ENCODE measurements at regions not wholly inside any gene's neighbourhood (a gene's known extent, or its start where the extent isn't known, plus 50 kb on each side); places are given as distances from the start of the nearest gene placed in this dataset.
"Not testable (repeated sequence)": the region's sequence is repeated elsewhere in the genome, so short reads cannot be mapped to it uniquely, and the experiment has no call there.

DNA sequence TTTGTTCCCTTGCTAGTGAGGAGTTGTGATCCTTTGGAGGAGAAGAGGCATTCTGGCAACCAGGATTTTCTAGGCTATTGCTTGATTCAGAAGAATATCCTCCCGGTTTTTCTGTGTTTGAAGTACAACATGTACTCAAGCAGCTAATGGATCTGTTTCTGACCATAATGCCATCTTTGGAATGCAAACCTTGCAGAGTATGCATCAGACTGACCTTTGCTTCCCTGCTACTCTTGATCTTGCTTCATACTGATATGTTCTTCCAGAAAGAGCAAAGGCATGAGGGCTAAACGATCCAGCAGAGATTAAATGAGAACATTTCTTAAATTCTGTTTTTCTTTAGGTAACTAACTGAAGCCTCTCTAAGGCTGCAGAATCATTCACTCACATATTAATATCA is 265.4 kb upstream of the SLC7A11 start:
- DNase-seq (ENCODE audit: low read depth in 2 of 2): no peak

DNA sequence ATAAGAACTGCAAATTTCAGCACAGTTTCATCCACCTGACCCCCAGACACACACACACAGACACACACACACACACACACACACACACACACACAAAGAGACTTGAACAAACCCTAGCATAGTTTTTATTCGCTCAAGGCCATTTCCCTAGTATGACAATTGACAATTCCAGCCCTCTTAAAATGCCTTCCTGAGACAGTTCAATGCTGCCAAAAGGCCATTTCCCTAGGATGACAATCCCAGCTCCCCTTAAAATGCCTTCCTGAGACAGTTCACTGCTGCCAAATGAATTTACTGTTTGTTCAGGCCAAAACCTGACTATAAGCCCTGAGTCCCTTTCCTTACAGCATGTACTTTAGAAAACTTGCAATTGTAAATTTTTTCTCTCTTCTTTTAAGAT is 259.5 kb upstream of the SLC7A11 start:
- DNase-seq (ENCODE audit: low read depth in 2 of 2): no peak

DNA sequence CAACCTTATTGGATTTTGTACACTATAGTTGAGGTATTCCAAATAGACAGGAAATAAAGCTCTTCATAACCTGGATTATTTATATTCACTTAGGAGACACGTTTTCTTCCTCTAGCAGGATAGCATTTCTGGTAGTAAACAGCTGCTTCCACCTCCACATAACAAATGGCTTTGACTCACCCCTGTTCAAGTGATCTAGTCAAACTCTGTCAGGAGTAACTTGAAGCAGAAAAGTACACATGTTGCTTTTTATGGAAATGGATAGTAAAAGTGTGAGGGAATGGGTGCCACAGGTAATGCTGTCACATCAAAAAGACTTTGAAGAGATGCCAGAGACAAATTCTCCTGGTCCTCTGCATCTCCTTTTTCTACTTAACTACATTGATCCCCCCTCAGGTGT is 258.7 kb upstream of the SLC7A11 start:
- DNase-seq (ENCODE audit: low read depth in 2 of 2): no peak

GRCh38 chr4:138499627-138500026 is 257.5 kb upstream of the SLC7A11 start:
- DNase-seq (ENCODE audit: low read depth in 2 of 2): no peak

GRCh38 chr4:138494931-138495330 is 252.8 kb upstream of the SLC7A11 start:
- no peak for DNase-seq (ENCODE audit: low read depth in 2 of 2)

DNA sequence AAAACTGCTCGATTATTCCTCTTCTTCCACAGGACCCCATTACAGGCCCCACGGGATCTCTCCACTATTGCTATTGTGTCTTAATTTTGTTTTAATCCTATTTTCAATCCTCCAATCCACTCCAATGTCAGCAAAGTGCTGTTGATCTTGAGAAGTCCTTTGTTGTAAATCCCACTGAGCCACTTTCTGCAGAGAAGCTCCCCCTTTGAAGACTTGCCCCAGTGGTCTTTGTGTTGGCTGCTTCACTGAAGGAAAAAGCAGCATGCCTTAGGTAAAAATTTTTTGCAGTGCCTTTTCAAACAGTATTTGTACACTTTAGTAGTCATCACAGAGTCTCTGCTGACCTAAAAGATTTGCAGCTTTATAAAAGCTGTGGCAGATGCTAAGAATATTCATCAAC is 252.0 kb upstream of the SLC7A11 start:
- DNase-seq (ENCODE audit: low read depth in 2 of 2): no peak

- DNase-seq (ENCODE audit: low read depth in 2 of 2): no peak
Measured at GRCh38 chr4:138492176-138492575, 250.0 kb upstream of the SLC7A11 start.

GRCh38 chr4:138488533-138488932 is 246.4 kb upstream of the SLC7A11 start:
- no peak for DNase-seq (ENCODE audit: low read depth in 2 of 2)

DNA sequence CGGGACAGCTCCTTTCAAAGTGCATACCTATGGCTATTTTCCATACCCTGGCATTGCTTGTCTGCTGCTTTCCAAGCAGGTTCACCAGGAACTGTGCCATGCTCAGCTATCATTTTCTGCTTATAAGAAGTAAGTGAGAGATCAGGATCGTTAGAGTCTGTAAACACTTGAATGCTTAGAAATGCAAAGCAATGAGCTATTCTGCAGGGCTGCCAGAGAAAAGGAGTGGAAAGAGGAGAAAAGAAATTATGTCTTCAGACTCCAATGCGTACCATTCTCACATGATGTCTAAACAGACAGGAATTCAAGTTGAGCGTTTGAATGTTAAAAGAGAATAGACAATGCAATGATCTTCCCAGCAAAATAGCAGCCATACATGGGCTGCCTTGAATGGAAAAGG is 245.5 kb upstream of the SLC7A11 start:
- no peak for DNase-seq (ENCODE audit: low read depth in 2 of 2)

GRCh38 chr4:138487230-138487629 is 245.1 kb upstream of the SLC7A11 start:
- DNase-seq (ENCODE audit: low read depth in 2 of 2): no peak

- no peak for DNase-seq (ENCODE audit: low read depth in 2 of 2)
Measured at GRCh38 chr4:138485498-138485897, 243.3 kb upstream of the SLC7A11 start.

- DNase-seq (ENCODE audit: low read depth in 2 of 2): no peak
Measured at GRCh38 chr4:138475116-138475515, 233.0 kb upstream of the SLC7A11 start.

DNA sequence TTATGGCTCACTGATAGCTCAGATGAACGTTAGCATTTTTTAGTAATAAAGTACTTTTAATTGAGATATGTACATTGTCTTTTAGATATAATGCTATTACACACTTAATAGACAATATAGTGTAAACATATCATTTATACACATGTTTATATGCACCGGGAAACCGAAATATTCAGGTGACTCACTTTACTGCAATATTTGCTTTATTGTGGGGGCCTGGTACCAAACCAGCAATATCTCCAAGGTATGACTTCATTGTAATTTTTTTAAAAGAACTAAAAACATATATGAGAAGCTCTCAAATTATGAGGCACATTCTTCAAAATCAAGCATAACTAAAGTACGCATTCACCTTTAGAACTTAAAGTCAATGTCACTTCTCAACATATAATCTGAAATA is 231.2 kb upstream of the SLC7A11 start:
- DNase-seq (ENCODE audit: low read depth in 2 of 2): no peak

- DNase-seq (ENCODE audit: low read depth in 2 of 2): no peak
Measured at GRCh38 chr4:138460477-138461414, 218.6 kb upstream of the SLC7A11 start.

DNA sequence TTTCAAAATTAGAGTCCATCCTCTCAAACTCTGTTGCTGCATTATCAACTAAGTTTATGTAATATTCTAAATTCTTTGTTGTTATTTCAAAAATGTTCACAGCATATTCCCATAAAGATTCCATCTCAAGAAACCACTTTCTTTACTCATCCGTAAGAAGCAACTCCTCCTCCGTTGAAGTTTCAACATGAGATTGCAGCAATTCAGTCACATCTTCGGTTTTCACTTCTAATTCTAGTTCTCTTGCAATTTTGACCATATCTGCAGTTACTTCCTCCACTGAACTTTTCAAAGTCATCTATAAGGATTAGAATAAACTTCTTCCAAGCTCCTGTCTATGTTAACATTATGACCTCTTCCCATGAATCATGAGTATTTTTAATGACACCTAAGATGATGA is 216.6 kb upstream of the SLC7A11 start:
- DNase-seq (ENCODE audit: low read depth in 2 of 2): no peak

GRCh38 chr4:138456349-138456748 is 214.2 kb upstream of the SLC7A11 start:
- not testable (repeated sequence) for DNase-seq (ENCODE audit: low read depth in 2 of 2)

- no peak for DNase-seq (ENCODE audit: low read depth in 2 of 2)
Measured at GRCh38 chr4:138455097-138455496, 212.9 kb upstream of the SLC7A11 start.

DNA sequence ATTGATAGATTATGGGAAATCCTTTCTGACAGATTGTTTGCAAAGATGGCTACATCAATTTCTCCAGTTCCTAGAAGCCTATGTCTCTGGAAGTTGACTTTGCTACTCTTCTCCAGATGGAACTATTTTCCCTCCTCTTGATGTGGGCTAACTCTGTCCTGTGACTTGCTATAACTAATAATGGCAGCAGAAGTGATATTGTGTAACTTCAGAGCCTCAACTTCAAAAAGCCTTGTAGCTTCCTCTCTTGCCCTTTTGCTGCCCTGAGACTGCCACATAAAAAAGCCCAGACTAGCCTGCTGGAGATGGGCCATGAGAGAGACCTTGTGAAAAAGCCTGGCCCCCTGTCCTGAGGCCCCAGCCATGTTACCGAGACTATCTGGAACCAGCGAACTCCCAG is 210.7 kb upstream of the SLC7A11 start:
- no peak for DNase-seq (ENCODE audit: low read depth in 2 of 2)

DNA sequence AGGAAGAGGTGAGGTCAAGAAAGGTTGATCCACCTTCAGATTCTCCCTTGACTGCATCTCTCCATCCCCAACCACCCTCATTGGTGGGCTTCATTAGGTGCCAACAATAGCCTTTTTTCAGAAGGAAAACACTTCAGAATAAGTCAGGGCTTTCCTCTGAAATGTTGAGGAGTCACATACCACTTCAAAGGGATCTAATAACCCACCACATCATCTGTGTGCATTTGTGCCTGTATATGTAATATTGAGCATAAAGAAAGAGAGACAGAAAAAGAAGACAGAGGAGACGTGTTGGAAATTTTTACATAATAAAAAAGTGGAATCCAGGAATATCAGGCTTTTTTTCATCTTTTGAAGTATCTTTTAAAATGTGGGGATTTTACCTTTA is 209.1 kb upstream of the SLC7A11 start:
- no peak for DNase-seq (ENCODE audit: low read depth in 2 of 2)

GRCh38 chr4:138450546-138451275 is 208.6 kb upstream of the SLC7A11 start:
- DNase-seq (ENCODE audit: low read depth in 2 of 2): no peak

DNA sequence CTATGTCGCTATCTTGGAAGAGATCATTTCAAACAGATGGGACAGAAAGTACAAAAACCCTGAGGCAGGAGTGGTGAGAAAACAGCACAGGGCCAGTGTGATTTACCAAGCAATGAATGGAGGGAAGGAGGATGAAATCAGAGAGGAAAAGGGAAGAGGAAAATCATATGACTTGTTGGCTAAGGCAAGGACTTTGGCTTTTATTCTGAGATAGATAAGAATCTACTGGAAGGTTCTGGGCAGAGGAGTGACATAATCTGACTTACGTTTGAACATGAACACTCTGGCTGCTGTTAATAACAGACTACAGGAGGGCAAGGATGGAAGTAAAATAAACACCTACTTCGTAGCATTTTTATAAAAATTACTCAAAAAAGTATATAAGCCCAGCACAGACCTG is 207.8 kb upstream of the SLC7A11 start:
- DNase-seq (ENCODE audit: low read depth in 2 of 2): no peak

- DNase-seq (ENCODE audit: low read depth in 2 of 2): no peak
Measured at GRCh38 chr4:138448169-138448568, 206.0 kb upstream of the SLC7A11 start.

- no peak for DNase-seq (ENCODE audit: low read depth in 2 of 2)
Measured at GRCh38 chr4:138446456-138446855, 204.3 kb upstream of the SLC7A11 start.

Data from stimulated activated CD4-positive, alpha-beta T cell treated with anti-CD3 and anti-CD28 coated beads, Interleukin-1b, Interleukin-23, amount 100 ng/mL, for 1 hour (primary cell).